Right lobe of liver (tissue), 6 donors: ENCODE measurements at regions not wholly inside any gene's neighbourhood (a gene's known extent, or its start where the extent isn't known, plus 50 kb on each side); places are given as distances from the start of the nearest gene placed in this dataset.

Source experiments
- ATAC-seq, 4 donors: fragments of 200-7000 bp; cut with Tn5 transposase; one replicate each; pipeline ENCODE4 v1.9.1; 2020; ENCODE audit warnings: mild to moderate bottlenecking in 4 of 4, moderate library complexity in 4 of 4
- DNase-seq, 3 donors: peaks; one replicate each; pipeline ENCODE4 v3.0.0-alpha.2; 2020
- H3K27ac ChIP-seq, 3 donors: fragments of 200-600 bp; one replicate each; pipeline ENCODE4 v1.8.0; 2022
- H3K27me3 ChIP-seq, 2 donors: fragments of 200-600 bp; one replicate each; pipeline ENCODE4 v1.8.0; 2022
- H3K36me3 ChIP-seq, 4 donors: fragments of 200-600 bp; sonication (generic) in 1 of 4; one replicate each; pipeline versions ENCODE4 v1.5.1 to v1.8.0; 2017 to 2022; ENCODE audit warnings: control low read depth in 1 of 4
- H3K4me1 ChIP-seq, 4 donors: fragments of 200-600 bp; sonication (generic) in 1 of 4; one replicate each; pipeline versions ENCODE4 v1.5.1 to v1.8.0; 2017 to 2022; ENCODE audit warnings: control low read depth in 1 of 4
- H3K4me3 ChIP-seq, 3 donors: fragments of 200-600 bp; one replicate each; pipeline ENCODE4 v1.8.0; 2022
- H3K9me3 ChIP-seq, 4 donors: fragments of 200-600 bp; sonication (generic) in 1 of 4; one replicate each; pipeline versions ENCODE4 v1.5.1 to v1.8.0; 2017 to 2022; ENCODE audit warnings: control low read depth in 1 of 4
- POLR2A ChIP-seq: fragments of 450-650 bp; IDR thresholded peaks from one replicate; pipeline ENCODE4 v1.6.1; 2017; ENCODE audit warnings: antibody characterized with exemption, mild to moderate bottlenecking
- WGBS: methylation state at CpG from one replicate; pipeline ENCODE4 v1.1.6; 2018; ENCODE audit warnings: low coverage, low lambda C conversion rate; ENCODE audit not compliant: insufficient coverage; ENCODE audit errors: missing lambda C conversion rate; 5-methylcytosine and 5-hydroxymethylcytosine counted together
- intact Hi-C, 2 donors: fragments of 100-400 bp; cut with DNase I; formaldehyde crosslinking; loops; one replicate each; pipeline versions ENCODE4 v1.11.2 to v1.14.1; 2022
- TF ChIP-seq, protein P1 (sequence below), 4 donors: fragments of 200-600 bp in 3 of 4; fragments of 450-650 bp in 1 of 4; IDR thresholded peaks; one replicate each; pipeline versions ENCODE4 v1.5.1 to v1.8.0; 2016 to 2022; ENCODE audit warnings: antibody characterized with exemption in 4 of 4, mild to moderate bottlenecking in 2 of 4
- donor health status: DM: no; HTN: yes; CAD: no.
- donor health status: DM: no; HTN: no; CAD: no.
- donor health status: DM: no; HTN: no; CAD: no.
- donor health status: DM: no; HTN: yes; CAD: no.
- donor health status: DM: no; HTN: yes; CAD: no.

GRCh38 chr2:114238910-114239559 lies 203.4 kb upstream of the DPP10 start:
- Histone ChIP-seq H3K36me3 (no peaks in the 10 kb centered on the region), H3K27ac (no peak overlapping the region), H3K4me1 (no peaks in the 10 kb centered on the region), H3K4me3 (no peak overlapping the region), H3K9me3 (no peaks in the 10 kb centered on the region), H3K27me3 (no peaks in the 10 kb centered on the region)
- intact Hi-C loops, result no loop called here
- TF ChIP-seq, protein P1, sequence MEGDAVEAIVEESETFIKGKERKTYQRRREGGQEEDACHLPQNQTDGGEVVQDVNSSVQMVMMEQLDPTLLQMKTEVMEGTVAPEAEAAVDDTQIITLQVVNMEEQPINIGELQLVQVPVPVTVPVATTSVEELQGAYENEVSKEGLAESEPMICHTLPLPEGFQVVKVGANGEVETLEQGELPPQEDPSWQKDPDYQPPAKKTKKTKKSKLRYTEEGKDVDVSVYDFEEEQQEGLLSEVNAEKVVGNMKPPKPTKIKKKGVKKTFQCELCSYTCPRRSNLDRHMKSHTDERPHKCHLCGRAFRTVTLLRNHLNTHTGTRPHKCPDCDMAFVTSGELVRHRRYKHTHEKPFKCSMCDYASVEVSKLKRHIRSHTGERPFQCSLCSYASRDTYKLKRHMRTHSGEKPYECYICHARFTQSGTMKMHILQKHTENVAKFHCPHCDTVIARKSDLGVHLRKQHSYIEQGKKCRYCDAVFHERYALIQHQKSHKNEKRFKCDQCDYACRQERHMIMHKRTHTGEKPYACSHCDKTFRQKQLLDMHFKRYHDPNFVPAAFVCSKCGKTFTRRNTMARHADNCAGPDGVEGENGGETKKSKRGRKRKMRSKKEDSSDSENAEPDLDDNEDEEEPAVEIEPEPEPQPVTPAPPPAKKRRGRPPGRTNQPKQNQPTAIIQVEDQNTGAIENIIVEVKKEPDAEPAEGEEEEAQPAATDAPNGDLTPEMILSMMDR (IDR thresholded peaks at IDR 0.05), result no peak
- no peak for TF ChIP-seq POLR2A
- ATAC-seq (no peak), DNase-seq (no peak)
- 47% methylated on average over 3 of the region's 3 CpGs for WGBS

DNA sequence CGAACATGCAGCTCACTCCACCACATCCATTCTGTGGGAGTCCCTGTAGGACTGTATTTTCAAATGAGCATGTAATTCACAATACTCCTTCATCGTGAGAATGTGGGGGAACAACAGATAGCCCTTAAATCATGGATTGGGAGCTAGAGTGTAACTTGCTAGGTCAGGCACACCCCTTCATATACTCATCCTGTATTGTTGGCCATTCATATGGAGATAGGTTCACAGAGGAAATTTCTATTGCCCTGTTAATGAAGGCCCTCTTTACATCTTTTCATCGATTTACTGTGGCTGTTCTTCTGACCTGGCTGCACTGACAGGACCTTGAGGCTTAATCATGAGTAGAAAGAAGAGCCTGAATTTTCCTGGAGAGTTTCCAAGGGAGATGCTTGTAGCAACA lies 193.8 kb upstream of the DPP10 start:
- DNase-seq, result no peak
- 61% methylated on average over 3 of the region's 3 CpGs for WGBS

DNA sequence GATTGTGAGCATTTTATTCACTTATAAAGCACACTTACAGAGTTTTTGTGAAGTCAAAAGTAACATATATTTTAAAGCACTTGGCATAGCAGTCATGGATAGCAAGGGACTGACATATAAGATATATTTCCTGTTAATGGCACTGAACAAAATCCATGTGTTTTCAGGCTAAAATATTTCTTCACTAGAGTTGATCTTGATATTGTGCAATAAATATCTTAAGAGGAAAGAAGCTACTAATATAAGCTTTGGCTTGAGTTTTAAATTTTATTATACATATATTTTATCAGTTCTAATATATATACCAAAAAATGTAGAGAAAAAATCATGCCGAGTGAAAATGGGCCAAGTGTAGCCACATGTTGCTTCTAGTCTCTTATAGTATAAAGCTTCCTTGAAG lies 189.7 kb upstream of the DPP10 start:
- no peak for DNase-seq
- no peak for ATAC-seq
- WGBS, result 79% methylated on average over 1 of the region's 1 CpG

More for the DNA sequence above, 193.8 kb upstream of the DPP10 start:
- no peak for ATAC-seq
- Histone ChIP-seq H3K4me1 (no peaks in the 10 kb centered on the region), H3K27me3 (no peaks in the 10 kb centered on the region), H3K4me3 (no peak overlapping the region), H3K9me3 (no peaks in the 10 kb centered on the region), H3K27ac (no peak overlapping the region), H3K36me3 (no peaks in the 10 kb centered on the region)
- no peak for TF ChIP-seq POLR2A
- TF ChIP-seq, protein P1 (IDR thresholded peaks at IDR 0.05), result no peak
- intact Hi-C loops, result no loop called here

DNA sequence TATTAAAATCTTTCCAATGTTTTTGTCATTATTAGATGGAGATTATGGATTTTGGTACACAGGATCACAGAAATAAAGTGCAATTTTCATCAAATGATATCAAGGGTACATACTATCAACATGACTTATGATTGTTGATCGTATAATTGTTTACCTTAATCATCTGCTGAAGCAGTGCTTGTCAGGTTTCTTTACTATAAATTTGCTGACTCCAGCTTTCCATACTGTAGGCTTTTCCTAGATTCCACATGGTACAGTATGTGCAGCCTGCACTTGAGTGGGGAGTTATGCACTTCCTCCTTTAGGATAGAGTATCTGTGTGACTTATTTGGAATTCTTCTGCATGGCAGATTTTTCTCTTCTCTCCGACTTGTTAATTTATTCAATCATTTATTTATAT lies 187.6 kb upstream of the DPP10 start:
- Histone ChIP-seq H3K36me3 (no peaks in the 10 kb centered on the region), H3K27ac (no peak overlapping the region), H3K4me3 (no peak overlapping the region), H3K4me1 (no peaks in the 10 kb centered on the region), H3K27me3 (peaks cover 0 to 4% of the 10 kb centered on the region in 2 donors), H3K9me3 (no peaks in the 10 kb centered on the region)
- DNase-seq, result no peak
- intact Hi-C loops, result no loop called here
- no peak for ATAC-seq
- 35% methylated on average over 2 of the region's 2 CpGs for WGBS
- TF ChIP-seq, protein P1 (IDR thresholded peaks at IDR 0.05), result no peak
- no peak for TF ChIP-seq POLR2A

More for the DNA sequence above, 189.7 kb upstream of the DPP10 start:
- intact Hi-C loops, result no loop called here
- Histone ChIP-seq H3K27ac (no peak overlapping the region), H3K4me3 (no peak overlapping the region), H3K36me3 (no peaks in the 10 kb centered on the region), H3K9me3 (no peaks in the 10 kb centered on the region), H3K4me1 (no peaks in the 10 kb centered on the region), H3K27me3 (peaks cover 0 to 4% of the 10 kb centered on the region in 2 donors)
- TF ChIP-seq, protein P1 (IDR thresholded peaks at IDR 0.05), result no peak
- TF ChIP-seq POLR2A, result no peak
